Islet precursor cell (in vitro differentiated cells): ENCODE measurements at regions not wholly inside any gene's neighbourhood (a gene's known extent, or its start where the extent isn't known, plus 50 kb on each side); places are given as distances from the start of the nearest gene placed in this dataset.

Source experiments
- DNase-seq: peaks from one replicate; pipeline ENCODE4 v3.0.0-alpha.2; 2018

- no peak for DNase-seq
These were observed 85.5 kb upstream of the GPM6B start for GRCh38 chrX:13902406-13902805.

GRCh38 chrX:13901354-13901753 lies 84.5 kb upstream of the GPM6B start:
- DNase-seq = no peak

- no peak for DNase-seq
These were observed 83.5 kb upstream of the GPM6B start for GRCh38 chrX:13900351-13900750.

GRCh38 chrX:13899607-13900006 lies 82.7 kb upstream of the GPM6B start:
- peak; percentile 65 for DNase-seq

- no peak for DNase-seq
These were observed 81.7 kb upstream of the GPM6B start for GRCh38 chrX:13898603-13899002.

GRCh38 chrX:13898083-13898482 lies 81.2 kb upstream of the GPM6B start:
- DNase-seq = no peak

GRCh38 chrX:13897566-13897965 lies 80.7 kb upstream of the GPM6B start:
- DNase-seq = no peak

- DNase-seq = no peak
These were observed 78.1 kb upstream of the GPM6B start for GRCh38 chrX:13894888-13895565.

GRCh38 chrX:13893826-13894225 lies 76.9 kb upstream of the GPM6B start:
- no peak for DNase-seq

GRCh38 chrX:13892856-13893255 lies 76.0 kb upstream of the GPM6B start:
- no peak for DNase-seq

GRCh38 chrX:13891377-13892140 lies 74.7 kb upstream of the GPM6B start:
- no peak for DNase-seq

- no peak for DNase-seq
These were observed 73.9 kb upstream of the GPM6B start for GRCh38 chrX:13890806-13891205.

- no peak for DNase-seq
These were observed 71.4 kb upstream of the GPM6B start for GRCh38 chrX:13888284-13888683.

GRCh38 chrX:13885591-13885990 lies 68.7 kb upstream of the GPM6B start:
- no peak for DNase-seq

GRCh38 chrX:13876652-13877051 lies 59.8 kb upstream of the GPM6B start:
- peak; percentile 88 for DNase-seq

GRCh38 chrX:13875572-13875971 lies 58.7 kb upstream of the GPM6B start:
- DNase-seq = no peak

- no peak for DNase-seq
These were observed 51.7 kb upstream of the GPM6B start for GRCh38 chrX:13868591-13868990.
